ENCODE measurements at regions not wholly inside any gene's neighbourhood (a gene's known extent, or its start where the extent isn't known, plus 50 kb on each side); places are given as distances from the start of the nearest gene placed in this dataset.

- TF ChIP-seq CTCF (IDR thresholded peaks at IDR 0.05) (no peak), POLR2AphosphoS5 (IDR thresholded peaks at IDR 0.05) (no peak)
These were observed 211.6 kb downstream of the TMEM167A start for GRCh38 chr5:82865625-82866024.

Measured in upper lobe of left lung (tissue), 4 donors.